Osteoblast (primary cell): ENCODE measurements at regions not wholly inside any gene's neighbourhood (a gene's known extent, or its start where the extent isn't known, plus 50 kb on each side); places are given as distances from the start of the nearest gene placed in this dataset.
"Not testable (repeated sequence)": the region's sequence is repeated elsewhere in the genome, so short reads cannot be mapped to it uniquely, and the experiment has no call there.

ENCODE experiments used
- DNase-seq: peaks from one replicate; pipeline ENCODE4 v3.0.0; 2011; ENCODE audit warnings: low spot score, mixed read lengths; ENCODE audit not compliant: insufficient read length; ENCODE audit errors: missing footprints
- H2AFZ ChIP-seq: 2 replicates; pipeline ENCODE4 v1.6.0; 2011; ENCODE audit warnings: mild to moderate bottlenecking, low read length
- H3K27ac ChIP-seq: 2 replicates; pipeline ENCODE4 v1.5.1; 2011; ENCODE audit warnings: mild to moderate bottlenecking, low read depth, low read length, moderate library complexity
- H3K27me3 ChIP-seq: 2 replicates; pipeline ENCODE4 v1.6.0; 2012; ENCODE audit warnings: mild to moderate bottlenecking, control low read depth, inconsistent platforms, low read length, moderate library complexity; ENCODE audit not compliant: insufficient read depth
- H3K36me3 ChIP-seq: 2 replicates; pipeline ENCODE4 v1.5.1; 2011; ENCODE audit warnings: mild to moderate bottlenecking, low read length, control low read depth, moderate library complexity; ENCODE audit not compliant: insufficient read depth
- H3K4me1 ChIP-seq: 2 replicates; pipeline ENCODE4 v1.5.1; 2011; ENCODE audit warnings: mild to moderate bottlenecking, low read length, control low read depth, moderate library complexity; ENCODE audit not compliant: insufficient read depth
- H3K4me2 ChIP-seq: 2 replicates; pipeline ENCODE4 v1.6.0; 2011; ENCODE audit warnings: mild to moderate bottlenecking, low read length; ENCODE audit not compliant: insufficient read depth
- H3K4me3 ChIP-seq: fragments of 200-600 bp; sonication (generic); 3 replicates; pipeline ENCODE4 v1.5.1; 2012; ENCODE audit warnings: mild to moderate bottlenecking, low read length, inconsistent platforms; ENCODE audit not compliant: insufficient read depth
- H3K79me2 ChIP-seq: 2 replicates; pipeline ENCODE4 v1.6.0; 2012; ENCODE audit warnings: mild to moderate bottlenecking, low read length, control low read depth, inconsistent platforms; ENCODE audit not compliant: insufficient read depth
- H3K9me3 ChIP-seq: 2 replicates; pipeline ENCODE4 v1.5.1; 2011; ENCODE audit warnings: low read depth, low read length, control low read depth
- H4K20me1 ChIP-seq: 2 replicates; pipeline ENCODE4 v1.6.0; 2012; ENCODE audit warnings: mild to moderate bottlenecking, low read length, control low read depth; ENCODE audit not compliant: insufficient read depth
- CTCF ChIP-seq: IDR thresholded peaks from 2 replicates; pipeline ENCODE4 v1.5.1; 2011; ENCODE audit warnings: mild to moderate bottlenecking, low read depth, low read length, moderate library complexity; ENCODE audit errors: extremely low read depth

DNA sequence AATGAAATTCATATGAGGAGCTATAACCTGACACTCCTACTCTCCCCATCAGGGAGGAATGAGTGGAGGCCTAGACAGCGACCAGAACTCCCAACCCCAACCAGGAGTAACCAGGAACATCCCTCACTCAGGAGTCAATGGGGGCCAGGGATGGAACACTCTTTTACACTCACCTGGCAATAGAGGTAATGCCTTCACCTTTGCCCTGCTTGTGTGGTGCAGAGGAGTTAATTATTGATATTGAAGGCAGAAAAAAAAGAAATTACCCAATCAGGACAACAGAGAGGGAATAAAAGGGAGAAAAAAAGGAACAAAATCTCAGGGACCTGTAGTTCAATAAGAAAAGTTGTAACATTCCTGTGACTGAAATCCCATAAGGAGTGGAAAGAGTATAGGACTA, 141.5 kb downstream of the PPP4R3C start:
- no peaks in the 10 kb centered on the region for H4K20me1 ChIP-seq
- H3K4me3 ChIP-seq: no peak overlapping the region
- H2AFZ ChIP-seq: no peak overlapping the region
- no peak for DNase-seq
- H3K9me3 ChIP-seq: peaks cover 7% of the 10 kb centered on the region
- TF ChIP-seq CTCF: no peak
- H3K27ac ChIP-seq: no peak overlapping the region
- H3K79me2 ChIP-seq: no peaks in the 10 kb centered on the region
- H3K4me1 ChIP-seq: no peaks in the 10 kb centered on the region
- no peaks in the 10 kb centered on the region for H3K36me3 ChIP-seq
- H3K4me2 ChIP-seq: no peak overlapping the region
- no peaks in the 10 kb centered on the region for H3K27me3 ChIP-seq

GRCh38 chrX:27309406-27309805, 153.7 kb downstream of the PPP4R3C start:
- DNase-seq: no peak
- H3K4me2 ChIP-seq: no peak overlapping the region
- no peaks in the 10 kb centered on the region for H3K9me3 ChIP-seq
- no peak for TF ChIP-seq CTCF
- H3K36me3 ChIP-seq: no peaks in the 10 kb centered on the region
- H2AFZ ChIP-seq: no peak overlapping the region
- no peak overlapping the region for H3K4me3 ChIP-seq
- no peaks in the 10 kb centered on the region for H3K4me1 ChIP-seq
- no peaks in the 10 kb centered on the region for H3K27me3 ChIP-seq
- H3K79me2 ChIP-seq: no peaks in the 10 kb centered on the region
- no peaks in the 10 kb centered on the region for H4K20me1 ChIP-seq
- no peak overlapping the region for H3K27ac ChIP-seq

- Histone ChIP-seq H3K27ac (no peak overlapping the region), H3K4me3 (no peak overlapping the region), H3K4me1 (no peaks in the 10 kb centered on the region), H3K4me2 (no peak overlapping the region), H2AFZ (no peak overlapping the region), H3K79me2 (no peaks in the 10 kb centered on the region), H4K20me1 (no peaks in the 10 kb centered on the region), H3K36me3 (no peaks in the 10 kb centered on the region), H3K27me3 (no peaks in the 10 kb centered on the region), H3K9me3 (no peaks in the 10 kb centered on the region)
- TF ChIP-seq CTCF: no peak
- no peak for DNase-seq
These were observed 155.6 kb downstream of the PPP4R3C start for GRCh38 chrX:27307546-27307945.

GRCh38 chrX:27292552-27292951, 170.6 kb downstream of the PPP4R3C start:
- not testable (repeated sequence) for H4K20me1 ChIP-seq, H3K27me3 ChIP-seq, H3K4me1 ChIP-seq, H3K79me2 ChIP-seq, H2AFZ ChIP-seq, H3K36me3 ChIP-seq, DNase-seq, H3K4me3 ChIP-seq, H3K4me2 ChIP-seq, H3K9me3 ChIP-seq, H3K27ac ChIP-seq

- Histone ChIP-seq H3K4me3 (no peak overlapping the region), H3K9me3 (no peaks in the 10 kb centered on the region), H3K36me3 (no peaks in the 10 kb centered on the region), H3K79me2 (no peaks in the 10 kb centered on the region), H3K27me3 (no peaks in the 10 kb centered on the region), H4K20me1 (no peaks in the 10 kb centered on the region), H2AFZ (no peak overlapping the region), H3K27ac (no peak overlapping the region), H3K4me1 (no peaks in the 10 kb centered on the region), H3K4me2 (no peak overlapping the region)
- no peak for TF ChIP-seq CTCF
- no peak for DNase-seq
These were observed 186.4 kb downstream of the PPP4R3C start for GRCh38 chrX:27276751-27277150.
